HG03565 (cell line): ENCODE measurements at regions not wholly inside any gene's neighbourhood (a gene's known extent, or its start where the extent isn't known, plus 50 kb on each side); places are given as distances from the start of the nearest gene placed in this dataset.
"Not testable (repeated sequence)": the region's sequence is repeated elsewhere in the genome, so short reads cannot be mapped to it uniquely, and the experiment has no call there.

Experiments
- ATAC-seq: cut with Tn5 transposase; IDR thresholded peaks from one replicate; pipeline ENCODE4 v1.9.1; 2021; ENCODE audit warnings: mild to moderate bottlenecking, moderate library complexity; ENCODE audit not compliant: unreplicated experiment

DNA sequence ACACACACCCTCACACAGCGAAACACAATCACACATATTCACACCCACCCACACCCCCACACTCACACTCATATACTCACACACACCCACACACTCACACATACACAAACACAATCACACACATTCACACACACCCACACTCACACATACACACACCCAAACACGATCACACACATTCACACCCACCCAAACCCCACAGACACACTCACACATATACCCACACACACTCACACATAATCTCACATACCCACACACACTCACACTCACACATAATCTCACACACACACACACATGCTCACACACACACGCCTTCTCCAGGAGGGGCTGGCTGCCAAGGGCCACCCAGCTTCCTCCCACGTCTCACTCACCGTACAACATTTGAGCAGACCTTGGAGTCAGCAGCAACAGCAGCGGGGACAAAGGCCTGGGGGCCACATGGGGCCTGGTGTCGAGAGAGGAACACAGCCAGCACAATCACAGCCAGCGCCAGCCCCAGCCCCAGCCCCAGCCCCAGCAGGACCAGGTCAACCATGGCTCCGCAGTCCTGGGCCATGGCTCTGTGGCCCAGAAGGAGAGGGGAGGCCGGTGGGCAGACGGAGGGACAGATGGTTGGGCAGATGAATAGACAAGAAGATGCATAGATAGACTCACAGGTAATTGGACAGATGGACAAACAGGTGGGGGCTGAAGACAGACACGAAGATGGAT is 932.9 kb downstream of the TUBA3C start:
- ATAC-seq = not testable (repeated sequence)

GRCh38 chr13:18240086-18240485 is 941.5 kb downstream of the TUBA3C start:
- not testable (repeated sequence) for ATAC-seq

DNA sequence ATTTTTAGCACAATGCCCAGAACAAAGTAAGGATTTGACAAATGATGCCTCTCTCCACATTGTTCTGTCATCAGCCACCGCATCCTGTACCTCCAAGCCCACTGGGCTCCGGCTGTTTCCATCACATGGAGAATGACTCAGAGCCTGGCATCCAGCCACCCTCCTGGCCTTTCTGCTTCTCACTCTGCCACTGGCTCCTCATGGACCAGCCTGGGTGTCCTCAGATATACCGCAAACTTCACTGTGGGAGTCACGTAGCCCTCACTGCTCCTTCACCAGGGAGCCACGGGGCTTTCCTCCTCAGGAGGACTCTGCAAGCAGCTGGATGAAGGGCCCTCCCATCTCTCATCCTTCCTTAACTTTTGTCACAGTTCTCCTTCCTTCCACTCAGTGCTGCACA is 943.0 kb downstream of the TUBA3C start:
- ATAC-seq = not testable (repeated sequence)

DNA sequence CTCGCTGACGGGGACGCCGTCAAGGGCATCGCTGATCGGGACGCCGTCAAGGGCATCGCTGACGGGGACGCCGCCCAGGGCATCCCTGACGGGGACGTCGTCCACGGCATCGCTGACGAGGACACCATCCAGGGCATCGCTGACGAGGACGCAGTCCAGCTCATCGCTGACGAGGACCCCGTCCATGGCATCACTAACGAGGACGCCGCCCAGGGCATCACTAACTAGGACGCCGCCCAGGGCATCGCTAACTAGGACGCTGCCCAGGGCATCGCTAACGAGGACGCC is 945.2 kb downstream of the TUBA3C start:
- ATAC-seq = no peak

DNA sequence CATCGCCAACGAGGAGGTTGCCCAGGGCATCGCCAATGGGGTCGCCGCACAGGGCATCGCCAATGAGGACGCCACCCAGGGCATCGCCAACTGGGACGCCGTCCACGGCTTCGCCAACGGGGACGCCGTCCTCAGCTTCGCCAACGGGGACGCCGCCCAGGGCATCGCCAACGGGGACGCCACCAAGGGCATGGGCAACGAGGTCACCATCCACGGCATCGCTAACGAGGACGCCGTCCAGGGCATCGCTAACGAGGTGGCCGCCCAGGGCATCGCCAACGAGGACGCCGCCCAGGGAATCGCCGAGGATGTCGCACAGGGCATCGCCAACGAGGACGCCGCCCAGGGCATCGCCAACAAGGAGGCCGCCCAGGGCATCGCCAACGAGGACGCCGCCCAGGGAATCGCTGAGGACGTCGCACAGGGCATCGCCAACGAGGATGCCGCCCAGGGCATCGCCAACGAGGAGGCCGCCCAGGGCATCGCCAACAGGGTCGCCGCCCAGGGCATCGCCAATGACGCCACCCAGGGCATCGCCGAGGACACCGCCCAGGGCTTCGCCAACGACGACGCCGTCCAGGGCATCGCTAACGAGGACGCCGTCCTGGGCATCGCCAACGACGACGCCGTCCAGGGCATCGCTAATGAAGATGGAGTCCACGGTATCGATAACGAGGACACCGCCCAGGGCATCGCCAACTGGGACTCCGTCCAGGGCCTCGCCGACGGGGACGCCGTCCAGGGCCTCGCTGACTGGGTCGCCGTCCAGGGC is 945.7 kb downstream of the TUBA3C start:
- ATAC-seq = no peak

GRCh38 chr13:18235172-18235571 is 946.5 kb downstream of the TUBA3C start:
- ATAC-seq = no peak

GRCh38 chr13:18234451-18234850 is 947.2 kb downstream of the TUBA3C start:
- ATAC-seq = not testable (repeated sequence)

GRCh38 chr13:18233783-18234299 is 947.8 kb downstream of the TUBA3C start:
- ATAC-seq = no peak

DNA sequence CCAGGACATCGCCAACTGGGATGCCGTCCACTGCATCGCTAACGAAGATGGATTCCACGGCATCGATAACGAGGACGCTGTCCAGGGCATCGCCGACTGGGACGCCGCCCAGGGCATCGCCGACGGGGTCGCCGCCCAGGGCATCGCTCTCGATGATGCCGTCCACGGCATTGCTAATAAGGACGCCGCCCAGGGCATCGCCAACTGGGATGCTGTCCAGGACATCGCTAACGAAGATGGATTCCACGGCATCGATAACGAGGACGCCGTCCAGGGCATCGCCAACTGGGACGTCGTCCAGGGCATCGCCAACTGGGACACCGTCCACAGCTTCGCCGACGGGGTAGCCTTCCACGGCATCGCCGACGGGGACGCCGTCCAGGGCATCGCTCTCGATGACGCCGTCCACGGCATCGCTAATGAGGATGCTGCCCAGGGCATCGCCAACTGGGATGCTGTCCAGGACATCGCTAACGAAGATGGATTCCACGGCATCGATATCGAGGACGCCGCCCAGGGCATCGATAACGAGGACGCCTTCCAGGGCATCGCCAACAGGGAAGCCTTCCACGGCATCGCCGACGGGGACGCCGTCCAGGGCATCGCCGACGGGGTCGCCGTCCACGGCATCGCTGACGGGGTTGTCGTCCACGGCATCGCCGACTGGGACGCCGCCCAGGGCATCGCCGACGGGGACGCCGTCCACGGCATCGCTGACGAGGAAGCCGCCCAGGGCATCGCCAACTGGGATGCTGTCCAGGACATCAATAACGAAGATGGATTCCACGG is 948.4 kb downstream of the TUBA3C start:
- no peak for ATAC-seq

- no peak for ATAC-seq
Measured at GRCh38 chr13:18232298-18232993, 949.2 kb downstream of the TUBA3C start.

GRCh38 chr13:18224411-18224810 is 957.2 kb downstream of the TUBA3C start:
- not testable (repeated sequence) for ATAC-seq

- not testable (repeated sequence) for ATAC-seq
Measured at GRCh38 chr13:18214689-18215088, 966.9 kb downstream of the TUBA3C start.

GRCh38 chr13:18213511-18213910 is 968.1 kb downstream of the TUBA3C start:
- ATAC-seq = not testable (repeated sequence)

GRCh38 chr13:18212873-18213272 is 968.8 kb downstream of the TUBA3C start:
- peak; percentile 23 for ATAC-seq

DNA sequence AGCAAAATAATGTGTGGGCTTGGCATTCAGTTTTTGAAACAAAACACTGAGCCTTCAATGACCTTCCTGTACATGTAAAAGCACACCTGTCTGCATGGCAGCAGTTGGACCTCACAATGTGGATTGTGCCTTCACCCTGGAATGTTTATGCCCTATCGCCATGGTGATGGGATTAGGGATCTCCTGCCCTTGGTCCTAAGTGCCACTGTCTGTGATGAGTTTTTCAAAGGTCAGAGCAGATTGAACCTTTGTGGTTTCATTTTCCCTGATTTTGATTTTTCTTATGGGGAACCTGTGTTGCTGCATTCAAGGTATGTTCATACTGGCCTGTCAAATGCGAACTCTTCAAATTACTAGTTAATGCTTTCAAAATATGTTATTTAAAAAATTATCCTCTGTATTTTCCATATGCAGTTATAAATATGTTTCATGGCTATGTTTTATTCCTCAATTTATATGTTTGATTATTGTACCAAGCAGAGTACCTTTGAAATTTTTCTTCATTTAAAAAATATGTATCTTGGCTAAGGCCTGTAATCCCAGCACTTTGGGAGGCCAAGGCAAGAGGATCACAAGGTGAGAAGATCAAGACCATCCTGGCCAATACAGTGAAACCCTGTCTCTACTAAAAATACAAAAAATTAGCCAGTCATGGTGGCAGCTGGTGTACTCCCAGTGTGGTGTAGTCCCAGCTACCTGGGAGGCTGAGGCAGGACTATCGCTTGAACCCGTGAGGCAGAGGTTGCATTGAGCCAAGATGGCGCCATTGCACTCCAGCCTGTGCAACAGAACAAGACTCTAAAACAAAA is 969.7 kb downstream of the TUBA3C start:
- peak; percentile 88 for ATAC-seq

DNA sequence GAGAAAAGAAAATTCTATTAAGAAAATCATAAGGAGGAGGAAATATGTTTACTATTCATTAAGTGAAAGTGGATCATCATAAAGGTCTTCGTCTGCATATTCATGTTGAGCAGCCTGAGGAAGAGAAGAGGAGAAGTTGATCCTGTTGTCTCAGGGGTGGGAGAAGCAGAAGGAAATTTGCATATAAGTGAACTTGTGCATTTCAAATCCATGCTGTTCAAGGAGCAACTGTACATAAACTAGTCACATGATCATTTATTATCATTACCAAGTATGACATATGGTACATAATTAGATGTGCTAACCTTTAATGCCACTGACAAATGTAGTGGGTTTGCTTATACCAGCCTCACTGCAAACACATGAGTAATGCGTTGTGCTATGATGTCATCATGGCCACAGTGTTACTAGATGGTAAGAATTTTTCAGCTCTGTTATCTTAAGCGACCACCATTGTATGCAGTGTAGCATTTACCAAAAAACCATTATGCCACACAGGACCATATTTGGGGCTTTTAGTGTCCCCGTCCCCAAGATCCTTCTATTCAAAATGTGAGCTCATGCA is 976.9 kb downstream of the TUBA3C start:
- ATAC-seq = not testable (repeated sequence)

GRCh38 chr13:18195365-18195678 is 986.3 kb downstream of the TUBA3C start:
- not testable (repeated sequence) for ATAC-seq

DNA sequence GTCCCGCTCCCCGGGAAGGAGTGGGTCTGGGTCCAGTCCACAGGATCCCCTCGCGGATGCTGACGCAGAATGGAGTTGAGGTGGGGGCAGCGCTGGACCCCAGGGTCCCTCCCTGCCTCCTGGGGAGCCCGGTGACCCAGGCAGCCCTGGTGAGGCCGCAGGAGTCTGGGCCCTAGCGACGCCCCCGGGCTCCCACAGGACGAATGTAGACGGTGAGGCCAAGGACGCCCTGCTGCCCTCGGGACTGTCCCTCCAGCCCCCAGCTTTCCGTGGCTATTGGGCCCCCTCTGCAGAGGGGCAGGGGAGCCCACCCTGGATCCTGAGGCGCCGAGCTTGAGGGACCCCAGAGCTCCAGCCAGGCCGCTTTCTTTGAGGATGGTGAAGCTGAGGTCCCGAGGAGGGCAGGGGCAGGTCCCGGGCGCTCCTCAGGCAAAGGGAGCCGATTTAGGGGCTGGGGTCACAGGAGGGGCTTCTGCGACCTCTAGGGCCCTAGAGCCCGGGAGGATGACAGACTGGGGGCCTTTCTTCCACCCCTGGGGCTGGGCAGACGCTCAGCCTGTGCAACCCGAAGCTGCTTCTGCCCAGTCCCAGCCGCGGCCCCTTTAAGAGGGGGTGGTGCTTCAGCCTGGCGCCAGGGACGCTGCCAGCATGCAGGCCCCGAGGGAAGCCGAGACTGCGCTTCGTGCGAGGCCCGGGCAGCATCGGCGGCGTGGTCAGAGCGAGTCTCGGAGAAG is 986.8 kb downstream of the TUBA3C start:
- ATAC-seq = not testable (repeated sequence)

GRCh38 chr13:18194104-18194503 is 987.5 kb downstream of the TUBA3C start:
- ATAC-seq = not testable (repeated sequence)
